HCT116 (cell line): ENCODE measurements at regions not wholly inside any gene's neighbourhood (a gene's known extent, or its start where the extent isn't known, plus 50 kb on each side); places are given as distances from the start of the nearest gene placed in this dataset.

Experiments
- ATAC-seq: fragments of 200-7000 bp; cut with Tn5 transposase; 2 replicates; pipeline ENCODE4 v1.9.1; 2020; ENCODE audit warnings: mild to moderate bottlenecking, moderate library complexity
- BruUV-seq: library from RNA; stranded (reverse); fragments of 400-500 nt; replicated peaks from 2 replicates; lab custom pipeline; 2021; lab: Mats Ljungman, UMichigan
- CTCF ChIA-PET: fragments of 300-600 bp; sonication (Branson Sonifier 250); formaldehyde crosslinking; loops from one replicate; lab custom pipeline; 2021; ENCODE audit warnings: antibody characterized with exemption; lab: Charles Lee
- POLR2A ChIA-PET: fragments of 300-600, 350-600 bp; sonication (Branson Sonifier 250); formaldehyde crosslinking; loops from one replicate; lab custom pipeline; 2021; ENCODE audit warnings: antibody characterized with exemption; lab: Charles Lee
- RAD21 ChIA-PET, 2 experiments: fragments of 300-600 bp; sonication (Branson Sonifier 250); formaldehyde crosslinking; loops; one replicate each; lab custom pipeline; 2023; ENCODE audit warnings: low total read pairs in 2 of 2; ENCODE audit not compliant: uncharacterized antibody in 2 of 2, unreplicated experiment in 2 of 2, low non-redundant PET in 1 of 2; lab: Charles Lee
- DNase-seq: peaks from one replicate; pipeline ENCODE4 v3.0.0-alpha.2; 2010; ENCODE audit warnings: low read depth, low spot score
- H2AFZ ChIP-seq: fragments of 200-600 bp; shearing (Covaris generic), sonication (generic); 2 replicates; pipeline ENCODE4 v1.6.1; 2017; ENCODE audit warnings: low read depth, mixed run types, mixed read lengths, antibody characterized with exemption, low read length; ENCODE audit not compliant: poor library complexity, severe bottlenecking
- H3K27ac ChIP-seq: 2 replicates; pipeline ENCODE4 v1.5.1; 2012; ENCODE audit warnings: low read depth, low read length
- H3K27me3 ChIP-seq: fragments of 200-600 bp; sonication (generic); 2 replicates; pipeline ENCODE4 v1.6.1; 2016; ENCODE audit warnings: mixed run types, low read length, mixed read lengths; ENCODE audit not compliant: insufficient read depth
- H3K36me3 ChIP-seq, 2 experiments: fragments of 200-500 bp in 1 of 2; fragments of 200-600 bp in 1 of 2; sonication (Bioruptor generic) in 1 of 2; sonication (generic) in 1 of 2; 2 replicates each; pipeline versions ENCODE4 v1.5.1 to v1.6.1; 2014 to 2016; ENCODE audit warnings: low read length in 2 of 2, inconsistent platforms in 1 of 2, mixed read lengths in 1 of 2, mixed run types in 1 of 2; ENCODE audit not compliant: insufficient read depth in 2 of 2, control insufficient read depth in 1 of 2
- H3K4me1 ChIP-seq, 2 experiments: fragments of 200-600 bp in 1 of 2; sonication (generic) in 1 of 2; 2 replicates each; pipeline versions ENCODE4 v1.5.1 to v1.6.1; 2012 to 2017; ENCODE audit warnings: low read length in 2 of 2, inconsistent platforms in 1 of 2, mild to moderate bottlenecking in 1 of 2, mixed read lengths in 1 of 2, mixed run types in 1 of 2, moderate library complexity in 1 of 2; ENCODE audit not compliant: insufficient read depth in 2 of 2, control insufficient read depth in 1 of 2
- H3K4me2 ChIP-seq: fragments of 200-600 bp; sonication (generic); 2 replicates; pipeline ENCODE4 v1.6.1; 2017; ENCODE audit warnings: mixed run types, low read length, mixed read lengths
- H3K4me3 ChIP-seq, 2 experiments: fragments of 200-600 bp in 1 of 2; sonication (generic) in 1 of 2; replicated peaks in 1 of 2; 2 replicates each; pipeline ENCODE4 v1.5.1; 2011 to 2016; ENCODE audit warnings: low read length in 2 of 2, control low read depth in 1 of 2, low read depth in 1 of 2, mild to moderate bottlenecking in 1 of 2, mixed read lengths in 1 of 2, mixed run types in 1 of 2
- H3K79me2 ChIP-seq: fragments of 200-600 bp; sonication (generic); 2 replicates; pipeline ENCODE4 v1.6.1; 2017; ENCODE audit warnings: mild to moderate bottlenecking, mixed run types, low read length, moderate library complexity, mixed read lengths; ENCODE audit not compliant: insufficient read depth
- H3K9ac ChIP-seq: fragments of 200-600 bp; sonication (generic); 2 replicates; pipeline ENCODE4 v1.6.1; 2016; ENCODE audit warnings: low read length, mixed read lengths
- H3K9me2 ChIP-seq: fragments of 200-600 bp; sonication (generic), shearing (Covaris generic); 2 replicates; pipeline ENCODE4 v1.6.1; 2017; ENCODE audit warnings: mixed run types, mild to moderate bottlenecking, moderate library complexity; ENCODE audit not compliant: insufficient read depth
- H3K9me3 ChIP-seq, 2 experiments: fragments of 200-500 bp in 1 of 2; fragments of 200-600 bp in 1 of 2; sonication (Bioruptor generic) in 1 of 2; sonication (generic) in 1 of 2; 2 replicates each; pipeline ENCODE4 v1.6.1; 2014 to 2017; ENCODE audit warnings: low read length in 2 of 2, mixed read lengths in 2 of 2, inconsistent platforms in 1 of 2, low read depth in 1 of 2, mild to moderate bottlenecking in 1 of 2, mixed run types in 1 of 2, moderate library complexity in 1 of 2; ENCODE audit not compliant: control insufficient read depth in 1 of 2, insufficient read depth in 1 of 2
- H4K20me1 ChIP-seq: fragments of 200-600 bp; sonication (generic), shearing (Covaris generic); 2 replicates; pipeline ENCODE4 v1.6.1; 2017; ENCODE audit warnings: mixed run types, mild to moderate bottlenecking, moderate library complexity; ENCODE audit not compliant: insufficient read depth
- ATF3 ChIP-seq: IDR thresholded peaks from 2 replicates; pipeline ENCODE4 v1.6.1; 2012
- CBX3 ChIP-seq: IDR thresholded peaks from 2 replicates; pipeline ENCODE4 v1.6.1; 2012; ENCODE audit warnings: low read depth
- CEBPB ChIP-seq: IDR thresholded peaks from 2 replicates; pipeline ENCODE4 v1.6.1; 2012; ENCODE audit warnings: low read depth
- EZH2phosphoT487 ChIP-seq: fragments of 200-600 bp; IDR thresholded peaks from 2 replicates; pipeline ENCODE4 v1.6.1; 2018; ENCODE audit warnings: antibody characterized with exemption, borderline replicate concordance
- FOSL1 ChIP-seq: IDR thresholded peaks from 2 replicates; pipeline ENCODE4 v1.6.1; 2012; ENCODE audit warnings: low read depth
- JUND ChIP-seq: IDR thresholded peaks from 2 replicates; pipeline ENCODE4 v1.6.1; 2012
- MAX ChIP-seq: IDR thresholded peaks from 2 replicates; pipeline ENCODE4 v1.6.1; 2012
- POLR2A ChIP-seq: IDR thresholded peaks from 2 replicates; pipeline ENCODE4 v1.7.0; 2011; ENCODE audit warnings: borderline replicate concordance; ENCODE audit not compliant: insufficient read depth, insufficient read length; ENCODE audit errors: extremely low read depth
- RAD21 ChIP-seq: IDR thresholded peaks from 2 replicates; pipeline ENCODE4 v1.6.1; 2012; ENCODE audit warnings: low read depth, mild to moderate bottlenecking
- SIN3A ChIP-seq: IDR thresholded peaks from 2 replicates; pipeline ENCODE4 v1.6.1; 2012; ENCODE audit warnings: low read depth
- intact Hi-C: fragments of 100-400 bp; cut with micrococcal nuclease; formaldehyde crosslinking; loops from 2 replicates; pipeline ENCODE4 v1.10.0; 2022

GRCh38 chr12:77116277-77116676 is 50.9 kb upstream of the E2F7 start:
- no TSS peak for BruUV-seq
- CTCF ChIA-PET = no interaction called here
- TF ChIP-seq CBX3 (no peak), EZH2phosphoT487 (no peak), MAX (no peak), JUND (no peak), RAD21 (no peak), FOSL1 (no peak), SIN3A (no peak)

GRCh38 chr12:77115471-77115870 is 50.1 kb upstream of the E2F7 start:
- no peak overlapping the region for H3K4me3 ChIP-seq
- H2AFZ ChIP-seq = no peak overlapping the region
- H3K27ac ChIP-seq = no peak overlapping the region
- intact Hi-C loops = no loop called here
- H3K4me2 ChIP-seq = no peak overlapping the region
- no peaks in the 10 kb centered on the region for H3K27me3 ChIP-seq
- no peaks in the 10 kb centered on the region for H3K9me2 ChIP-seq
- ATAC-seq (no peak), DNase-seq (no peak)
- TF ChIP-seq POLR2A (no peak), ATF3 (no peak), CEBPB (no peak)
- peaks cover 0 to 9% of the 10 kb centered on the region in 2 experiments; a peak in 1 of 4 replicates for H3K9me3 ChIP-seq
- BruUV-seq = no TSS peak
- no peak overlapping the region for H3K9ac ChIP-seq
- POLR2A ChIA-PET = no interaction called here
- H3K36me3 ChIP-seq = no peaks in the 10 kb centered on the region
- RAD21 ChIA-PET = no interaction called here
- H3K4me1 ChIP-seq = peaks cover 0 to 9% of the 10 kb centered on the region in 2 experiments; a peak in 2 of 4 replicates
- H4K20me1 ChIP-seq = no peaks in the 10 kb centered on the region
- H3K79me2 ChIP-seq = no peaks in the 10 kb centered on the region
- CTCF ChIA-PET = no interaction called here

More at GRCh38 chr12:77116277-77116676, 50.9 kb upstream of the E2F7 start:
- Histone ChIP-seq H3K4me2 (no peak overlapping the region), H4K20me1 (no peaks in the 10 kb centered on the region), H3K9me3 (0 out of 4 replicates have a peak, but pooled peaks cover 0 to 2% of the 10 kb centered on the region in 2 experiments), H3K4me1 (peaks cover 0 to 11% of the 10 kb centered on the region in 2 experiments; a peak in 2 of 4 replicates), H3K9ac (no peak overlapping the region), H2AFZ (no peak overlapping the region), H3K27ac (no peak overlapping the region), H3K79me2 (no peaks in the 10 kb centered on the region), H3K4me3 (no peak overlapping the region), H3K9me2 (no peaks in the 10 kb centered on the region), H3K27me3 (no peaks in the 10 kb centered on the region), H3K36me3 (no peaks in the 10 kb centered on the region)
- ChIA-PET POLR2A (no interaction called here), RAD21 (no interaction called here)
- ATAC-seq = no peak
- no peak for DNase-seq
- intact Hi-C loops = no loop called here
